NCI-H2171 treated with DMSO at 0.1 percent for 48 hours (cell line): ENCODE measurements at regions not wholly inside any gene's neighbourhood (a gene's known extent, or its start where the extent isn't known, plus 50 kb on each side); places are given as distances from the start of the nearest gene placed in this dataset.

Experiments used
- DNase-seq: peaks from one replicate; lab custom pipeline; 2025; lab: John Stamatoyannopoulos, UW

DNA sequence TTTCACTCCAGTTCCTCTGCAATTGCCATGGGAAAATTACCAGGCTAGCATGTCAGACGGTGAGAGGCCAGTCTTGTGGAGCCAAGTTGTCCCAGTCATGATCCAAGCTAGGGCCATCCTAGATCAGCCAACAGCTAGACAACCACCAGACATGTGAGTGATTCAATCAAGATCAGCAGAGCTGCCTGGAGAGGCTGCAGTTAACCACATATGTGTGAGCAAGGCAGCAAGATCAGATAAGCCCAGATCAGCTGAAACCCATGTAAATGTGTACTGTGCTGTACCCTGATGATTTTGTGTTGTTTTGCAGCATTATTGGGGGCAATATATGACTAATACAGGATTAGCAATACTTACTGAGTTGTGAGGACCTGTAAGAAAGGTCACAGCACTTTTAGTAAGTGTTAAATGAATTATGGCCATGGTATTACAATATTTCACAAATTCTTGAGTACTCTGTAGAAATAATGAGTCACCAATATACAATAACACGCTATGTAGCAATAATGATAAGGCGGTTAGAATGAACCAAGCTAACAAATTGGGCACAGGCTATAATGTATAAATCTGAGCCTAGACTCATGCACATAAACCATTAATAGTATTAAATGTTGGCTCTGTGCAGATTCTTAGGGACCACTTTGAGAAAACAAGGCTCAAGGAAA lies 91.4 kb downstream of the SUDS3 start:
- DNase-seq, result no peak

DNA sequence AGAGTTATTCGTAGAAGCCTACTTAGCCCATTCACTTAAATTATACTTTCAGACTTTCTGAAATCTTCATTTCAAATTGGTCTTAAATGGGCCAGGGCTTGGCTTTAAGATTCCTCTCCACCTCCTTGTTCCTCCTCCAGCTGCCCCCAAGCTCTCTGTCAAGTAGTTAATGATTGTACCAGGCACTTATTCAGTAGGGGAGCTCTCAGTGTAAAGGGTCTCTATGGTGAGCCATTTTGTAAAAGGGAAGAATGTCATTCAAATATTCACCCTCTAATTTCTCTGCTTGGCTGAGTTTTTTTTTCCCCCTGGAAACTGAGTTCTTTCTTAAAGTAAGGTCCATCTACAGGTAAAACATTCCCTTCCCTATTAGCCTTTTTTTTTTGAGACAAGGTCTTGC lies 96.6 kb downstream of the SUDS3 start:
- no peak for DNase-seq

DNA sequence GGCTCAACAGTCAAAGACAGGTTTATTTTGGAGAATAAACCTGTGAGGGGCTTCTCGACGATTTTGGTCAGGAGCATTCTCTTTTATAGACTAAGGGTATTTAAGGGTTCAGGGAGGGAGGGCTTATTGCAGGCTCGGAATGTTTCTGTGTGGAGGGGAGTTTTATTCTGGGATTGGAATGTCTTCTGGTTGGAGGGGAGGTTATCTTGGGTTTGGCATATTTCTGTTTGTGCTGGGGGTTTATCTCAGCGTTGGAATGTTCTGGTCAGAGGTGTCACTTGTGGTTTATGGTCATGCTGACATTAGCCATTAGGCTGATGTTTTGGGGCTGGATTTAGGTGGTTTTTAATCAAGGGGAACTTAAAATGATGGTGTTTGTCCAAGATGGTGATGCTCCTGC lies 103.9 kb downstream of the SUDS3 start:
- DNase-seq, result no peak

DNA sequence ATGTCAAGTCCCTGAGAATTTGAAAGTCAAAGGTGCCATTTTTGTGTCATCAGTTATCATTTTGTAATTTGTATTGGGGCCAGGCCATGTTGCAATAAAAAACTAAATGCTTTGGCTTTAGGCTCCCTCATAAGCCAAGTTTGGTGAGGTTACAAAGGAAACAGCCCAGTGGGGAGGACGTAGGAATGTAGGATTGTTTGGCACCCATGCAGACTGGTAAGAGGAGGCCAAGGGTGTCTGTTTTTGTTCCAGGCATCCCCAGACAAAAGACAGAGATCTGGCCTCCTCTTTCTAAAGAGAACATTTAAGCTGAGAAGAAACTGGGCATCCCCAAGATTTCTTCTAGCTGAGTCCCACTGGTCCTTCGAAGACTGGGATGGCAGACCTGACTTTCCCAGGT lies 111.7 kb downstream of the SUDS3 start:
- no peak for DNase-seq

DNA sequence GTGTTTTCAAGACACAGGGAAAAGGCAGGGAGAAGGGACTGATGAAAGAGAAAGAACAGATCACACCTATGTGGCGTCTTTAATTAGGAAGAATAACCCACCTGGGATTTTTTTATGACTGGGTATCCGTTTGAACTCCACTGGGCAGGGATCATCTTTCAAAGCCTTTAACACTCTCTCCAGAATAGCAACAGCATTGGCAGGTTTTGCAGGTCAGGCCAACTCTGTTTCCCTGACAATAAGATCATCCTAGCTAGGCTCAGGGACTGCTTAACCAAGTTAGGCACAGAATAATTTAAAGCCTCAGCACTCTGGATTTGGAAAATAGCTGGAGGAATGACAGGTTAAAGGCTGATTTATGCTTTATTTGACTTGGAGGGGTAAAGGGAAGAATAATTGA lies 117.6 kb downstream of the SUDS3 start:
- DNase-seq, result no peak

DNA sequence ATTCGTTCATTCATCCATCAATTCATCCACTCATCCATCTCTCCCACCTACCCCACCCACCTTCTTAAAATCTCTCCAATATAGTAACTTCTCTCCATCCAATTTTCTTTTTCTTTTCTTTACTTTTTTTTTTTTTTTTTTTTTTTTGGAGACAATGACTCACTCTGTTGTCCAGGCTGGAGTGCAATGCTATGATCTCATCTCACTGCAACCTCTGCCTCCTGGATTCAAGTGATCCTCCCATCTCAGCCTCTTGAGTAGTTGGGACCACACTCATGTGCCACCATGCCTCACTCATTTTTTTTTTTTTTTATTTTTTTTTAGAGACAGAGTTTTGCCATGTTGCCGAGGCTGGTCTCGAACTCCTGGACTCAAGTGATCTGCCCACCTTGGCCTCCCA lies 118.4 kb downstream of the SUDS3 start:
- DNase-seq, result no peak

DNA sequence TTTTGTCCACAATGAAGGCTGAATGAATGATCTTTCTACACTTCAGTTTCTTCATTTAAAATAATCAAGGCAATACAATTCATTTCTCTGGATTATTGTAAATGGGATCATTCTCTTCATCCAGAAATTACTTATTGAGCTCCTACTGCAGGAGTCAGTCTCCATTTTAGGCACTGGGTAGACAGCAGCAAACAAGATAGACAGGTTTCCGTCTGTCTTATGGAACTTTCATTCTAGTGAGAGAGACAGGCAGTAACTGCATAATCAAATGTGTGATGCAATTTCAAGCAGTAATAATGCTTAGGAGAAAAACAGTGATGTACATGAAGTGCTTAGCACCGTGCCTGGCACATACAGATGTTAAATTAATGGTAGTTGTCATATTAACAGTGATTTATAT lies 118.9 kb downstream of the SUDS3 start:
- DNase-seq, result no peak

DNA sequence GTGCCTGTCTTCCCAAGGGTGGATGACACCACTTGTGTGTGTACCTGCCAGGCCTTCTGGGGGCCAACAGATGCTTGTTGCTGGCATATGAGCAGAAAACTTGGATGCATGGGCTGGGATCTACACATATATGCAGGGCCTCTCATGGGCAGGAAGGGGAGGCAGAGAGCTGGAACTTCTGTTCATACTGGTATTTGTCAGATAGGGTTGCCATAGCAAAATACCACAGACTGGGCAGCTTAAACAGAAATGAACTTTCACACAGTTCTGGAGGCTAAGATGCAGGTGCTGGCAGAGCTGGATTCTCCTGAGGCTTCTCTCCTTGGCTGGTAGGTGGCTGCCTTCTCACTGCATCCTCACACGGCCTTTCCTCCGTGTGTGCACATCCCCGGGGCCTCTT lies 121.8 kb downstream of the SUDS3 start:
- DNase-seq, result no peak

DNA sequence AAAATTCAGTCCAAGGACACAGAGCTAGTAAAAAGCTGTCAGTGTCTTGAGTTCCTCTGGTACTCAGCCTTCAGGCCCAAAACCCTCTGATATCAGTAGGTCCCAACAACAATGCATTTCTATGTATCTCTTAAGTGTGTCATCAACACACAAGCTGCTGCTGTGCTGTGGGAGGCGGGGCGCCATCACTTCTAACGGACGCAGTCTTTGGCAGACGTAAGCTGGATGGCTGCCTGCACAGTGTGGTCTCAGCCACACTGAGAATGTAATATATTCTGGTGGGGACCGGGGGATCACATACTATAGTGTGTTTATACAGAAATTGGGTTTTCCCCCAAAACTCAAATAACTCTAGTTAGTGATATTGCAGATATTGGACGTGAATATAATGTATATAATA lies 123.9 kb downstream of the SUDS3 start:
- DNase-seq, result no peak

DNA sequence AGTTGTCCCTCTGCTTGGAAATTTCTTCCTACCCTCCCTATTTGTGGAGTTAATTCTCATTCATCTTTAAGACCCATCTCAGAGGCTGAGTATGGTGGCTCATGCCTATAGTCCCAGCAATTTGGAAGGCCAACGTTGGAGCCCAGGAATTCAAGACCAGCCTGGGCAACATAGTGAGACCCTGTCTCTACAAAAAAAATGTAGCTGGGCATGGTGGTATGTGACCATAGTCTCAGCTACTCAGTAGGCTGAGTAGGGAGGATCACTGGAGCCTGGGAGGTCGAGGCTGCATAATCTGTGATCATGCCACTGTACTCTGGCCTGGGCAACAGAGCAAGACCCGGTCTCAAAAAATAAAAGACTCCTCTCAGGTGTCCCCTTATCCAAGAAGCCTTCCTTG lies 125.1 kb downstream of the SUDS3 start:
- no peak for DNase-seq

DNA sequence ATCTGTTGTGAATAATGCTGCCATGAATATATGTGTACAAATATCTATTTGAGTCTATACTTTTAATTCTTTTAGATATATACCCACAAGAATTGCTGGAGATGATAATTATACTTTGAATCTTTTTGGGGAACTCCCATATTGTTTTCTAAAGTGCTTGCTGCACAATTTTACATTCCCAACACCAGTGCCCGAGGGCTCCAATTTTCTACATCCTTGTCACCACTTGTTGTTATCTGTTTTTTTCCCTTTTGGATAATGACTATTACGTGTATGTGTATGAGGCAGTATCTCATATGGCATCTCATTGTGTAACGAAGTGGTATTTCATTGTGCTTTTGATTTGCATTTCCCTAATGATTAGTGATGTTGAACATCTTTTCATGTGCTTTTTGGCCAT lies 127.1 kb downstream of the SUDS3 start:
- DNase-seq, result no peak

DNA sequence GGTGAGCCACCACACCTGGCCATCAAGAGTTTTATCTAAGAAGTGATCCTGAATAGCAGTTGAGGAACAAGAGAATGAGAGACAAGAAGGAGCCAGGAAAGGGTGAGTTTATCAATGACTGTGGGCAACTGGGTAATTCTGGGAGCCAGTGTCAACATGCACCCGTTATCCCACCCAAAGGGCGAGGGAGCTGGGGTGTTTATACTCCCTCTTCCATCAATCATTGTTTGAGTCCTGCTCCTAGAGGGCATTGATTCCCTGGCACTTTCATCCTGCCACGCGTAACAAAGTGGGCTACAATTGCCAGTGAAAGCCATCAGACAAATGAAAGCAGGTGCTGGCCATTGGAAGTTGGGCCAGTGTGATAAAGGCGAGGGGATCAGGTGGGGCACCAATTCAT lies 136.3 kb downstream of the SUDS3 start:
- DNase-seq, result no peak

DNA sequence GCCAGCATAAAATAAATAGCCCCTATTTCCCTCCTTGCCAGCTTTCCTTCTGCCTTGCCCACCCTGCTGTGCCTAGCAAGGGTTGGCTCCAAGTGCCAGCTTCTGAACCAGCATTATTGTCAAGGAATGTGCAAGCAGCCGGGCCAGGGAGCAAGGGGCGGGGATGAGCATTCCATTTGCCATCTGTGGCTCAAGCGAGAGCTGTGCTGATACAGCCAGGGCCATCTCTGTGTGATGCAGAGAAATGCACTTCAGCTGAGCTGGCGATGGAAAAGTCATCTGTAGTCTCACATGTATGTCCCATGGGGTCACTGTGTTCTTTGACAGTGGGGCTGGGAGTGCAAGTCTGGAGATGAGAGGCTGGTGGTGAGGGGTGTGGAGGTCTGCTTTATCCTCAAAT lies 137.3 kb downstream of the SUDS3 start:
- DNase-seq, result no peak

DNA sequence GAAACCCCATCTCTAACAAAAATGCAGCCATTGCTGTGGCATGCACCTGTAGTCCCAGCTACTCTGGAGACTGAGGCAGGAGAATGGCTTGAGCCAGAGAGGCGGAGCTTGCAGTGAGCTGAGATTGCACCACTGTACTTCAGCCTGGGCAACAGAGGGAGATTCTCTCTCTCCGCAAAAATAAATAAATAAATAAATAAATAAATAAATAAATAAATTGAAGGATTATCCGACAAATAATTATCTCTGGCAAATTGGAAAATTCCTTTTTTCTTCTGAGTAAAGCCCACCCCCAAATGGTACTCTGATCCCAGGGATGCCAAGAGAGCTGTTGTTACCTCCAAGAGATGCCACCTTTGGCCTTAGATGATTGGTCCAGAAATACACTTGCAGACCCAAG lies 137.9 kb downstream of the SUDS3 start:
- no peak for DNase-seq

DNA sequence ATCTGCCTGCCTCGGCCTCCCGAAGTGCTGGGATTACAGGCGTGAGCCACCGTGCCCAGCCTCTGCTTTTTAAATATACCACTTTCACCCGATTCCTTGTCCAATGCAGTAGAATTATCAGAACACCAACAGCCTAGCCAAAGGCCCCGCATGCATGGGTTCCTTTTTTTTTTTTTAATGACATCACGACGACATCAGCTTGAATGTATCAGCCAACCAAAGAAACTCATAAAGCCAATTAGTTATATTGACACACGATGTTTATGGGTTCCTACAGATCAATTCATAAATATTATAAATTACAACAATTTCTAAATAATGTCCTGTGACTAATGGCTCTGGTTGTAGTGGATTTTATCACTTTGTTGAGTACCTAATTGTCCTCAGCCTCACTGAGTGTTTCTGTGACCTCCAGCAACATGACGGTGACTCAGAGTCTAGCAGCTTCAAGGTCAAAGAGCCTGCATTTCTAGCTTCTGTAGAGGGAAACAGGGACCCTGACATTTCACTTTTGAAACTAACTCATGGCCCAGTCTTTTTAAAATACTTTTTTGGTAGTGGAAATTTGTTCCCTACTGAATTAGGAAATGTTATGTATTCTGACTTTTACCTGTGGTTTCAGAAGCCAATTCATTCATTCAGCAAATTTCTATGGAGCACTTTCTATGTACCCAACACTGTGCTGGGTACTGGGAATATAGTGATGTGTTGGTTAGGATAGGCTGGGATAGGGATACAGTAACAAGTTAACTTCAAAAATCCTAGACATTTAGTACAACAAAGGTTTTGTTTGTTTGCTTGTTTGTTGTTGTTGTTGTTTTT lies 144.1 kb downstream of the SUDS3 start:
- DNase-seq, result no peak

DNA sequence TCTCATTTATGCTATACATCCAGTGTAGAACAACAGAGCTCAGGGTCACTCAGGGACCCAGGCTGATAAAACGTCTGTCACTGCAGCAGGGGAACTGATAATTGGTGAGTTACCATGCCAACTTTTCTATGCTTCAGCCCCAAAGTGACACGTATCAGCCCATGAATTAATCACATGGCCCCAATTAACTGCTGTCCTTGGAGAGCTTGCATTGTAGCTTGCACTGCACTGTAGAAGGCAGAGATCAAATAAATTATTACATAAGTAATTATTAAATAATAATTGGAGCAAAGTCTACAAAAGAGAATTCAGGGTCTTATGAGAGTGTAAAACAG lies 144.6 kb downstream of the SUDS3 start:
- no peak for DNase-seq

DNA sequence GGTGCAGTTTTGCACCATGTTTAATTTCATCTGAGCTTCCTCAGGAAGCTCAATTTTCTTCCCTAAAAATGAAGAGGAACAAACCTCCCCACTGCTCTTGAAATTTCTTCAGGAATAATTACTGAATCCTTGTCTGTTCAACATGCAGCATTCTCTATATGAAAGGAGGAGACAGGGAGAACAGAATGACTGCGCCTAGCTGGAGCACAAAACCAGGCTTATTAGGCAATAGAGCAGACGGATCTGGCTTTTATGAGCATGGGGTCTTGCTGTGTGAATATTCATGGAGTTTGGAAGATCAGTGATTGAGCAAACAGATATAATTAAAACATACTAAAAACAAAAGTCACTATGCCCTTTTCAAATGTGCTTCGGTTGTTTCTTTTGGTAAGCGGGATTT lies 148.1 kb downstream of the SUDS3 start:
- no peak for DNase-seq

DNA sequence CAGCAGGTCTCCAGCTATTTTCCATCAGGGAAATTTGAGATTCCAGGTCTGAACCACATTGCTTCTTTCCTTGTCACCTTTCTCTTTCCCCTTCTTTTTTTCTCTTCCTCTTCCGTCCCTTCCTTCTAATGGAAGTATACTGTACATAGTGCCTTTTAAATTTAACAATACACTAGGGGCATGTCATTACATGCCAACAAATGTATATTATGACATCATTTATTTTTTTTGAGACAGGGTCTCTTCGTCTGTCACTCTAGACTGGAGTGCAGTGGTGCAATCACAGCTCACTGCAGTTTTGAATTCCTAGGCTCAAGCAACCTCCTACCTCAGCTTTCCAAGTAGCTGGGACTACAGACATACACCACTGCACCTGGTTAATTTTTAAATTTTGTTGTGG lies 148.9 kb downstream of the SUDS3 start:
- DNase-seq, result no peak

DNA sequence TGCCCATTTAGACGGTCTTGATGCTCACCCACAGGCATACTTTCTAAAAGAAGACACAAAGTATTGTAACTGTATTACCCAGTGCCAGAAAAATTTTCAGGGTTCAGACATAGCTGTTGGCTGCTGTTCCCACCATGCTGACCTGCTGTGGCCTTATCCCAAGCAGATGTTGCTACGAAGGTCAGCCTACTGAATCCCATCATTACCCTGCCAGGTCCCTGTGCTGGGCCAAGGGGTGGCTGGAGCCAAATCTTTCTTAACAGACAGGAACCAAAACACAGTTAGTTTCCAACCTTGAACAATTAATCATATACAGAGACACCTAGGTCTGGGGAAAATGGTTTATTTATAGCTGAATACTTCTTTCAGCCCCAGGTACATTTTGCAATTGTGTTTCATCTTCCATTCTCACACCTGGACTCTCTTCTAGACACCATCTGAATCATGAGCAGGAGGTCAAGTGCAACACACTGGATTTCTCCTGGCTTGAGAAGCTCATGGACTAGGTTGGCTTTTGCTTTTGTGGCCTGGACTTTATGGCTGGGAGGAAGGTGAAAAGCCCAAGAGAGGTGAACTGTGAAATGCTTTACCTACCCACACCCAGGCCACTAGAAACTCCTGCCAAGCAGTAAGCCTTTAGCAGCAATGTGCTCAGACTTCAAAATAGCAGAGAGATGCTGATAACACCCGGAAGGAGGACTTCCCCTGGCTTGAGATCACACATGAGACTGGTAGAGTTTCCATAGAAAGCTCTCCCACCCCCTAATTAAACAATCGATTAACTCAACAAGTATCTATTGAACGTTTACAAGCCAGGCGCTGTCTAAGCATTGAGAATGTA lies 150.1 kb downstream of the SUDS3 start:
- no peak for DNase-seq

DNA sequence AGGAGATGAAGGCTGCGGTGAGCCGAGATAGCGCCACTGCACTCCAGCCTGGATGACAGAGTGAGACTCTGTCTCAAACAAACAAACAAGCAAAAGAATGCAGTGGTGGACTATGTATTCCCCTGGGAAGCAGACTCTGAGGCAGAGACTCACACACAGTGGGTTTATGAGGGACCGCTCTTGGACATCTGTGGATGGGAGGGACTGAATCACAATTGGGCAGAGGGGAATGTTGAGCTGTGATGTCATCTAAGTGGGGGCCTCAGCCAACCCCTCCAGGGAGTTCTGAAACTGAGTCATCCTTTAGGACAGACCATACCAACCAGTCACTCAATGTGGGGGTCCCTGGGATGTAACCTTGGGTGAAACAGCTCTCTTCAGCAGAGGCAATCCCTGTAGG lies 151.0 kb downstream of the SUDS3 start:
- DNase-seq, result no peak

DNA sequence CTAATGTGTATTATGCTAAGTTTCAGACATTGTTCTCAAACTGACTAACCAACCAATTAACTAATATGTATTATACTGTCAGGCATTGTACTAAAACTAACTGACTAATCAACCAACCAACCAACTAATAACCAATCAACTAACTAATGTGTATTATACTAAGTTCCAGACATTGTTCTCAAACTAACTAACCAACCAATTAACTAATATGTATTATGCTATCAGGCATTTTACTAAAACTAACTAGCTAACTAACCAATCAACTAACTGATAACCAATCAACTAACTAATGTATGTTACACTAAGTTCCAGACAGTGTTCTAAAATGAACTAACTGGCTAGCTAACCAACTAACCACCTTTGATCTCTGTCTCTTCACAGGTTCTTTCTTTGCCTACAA lies 152.3 kb downstream of the SUDS3 start:
- no peak for DNase-seq

DNA sequence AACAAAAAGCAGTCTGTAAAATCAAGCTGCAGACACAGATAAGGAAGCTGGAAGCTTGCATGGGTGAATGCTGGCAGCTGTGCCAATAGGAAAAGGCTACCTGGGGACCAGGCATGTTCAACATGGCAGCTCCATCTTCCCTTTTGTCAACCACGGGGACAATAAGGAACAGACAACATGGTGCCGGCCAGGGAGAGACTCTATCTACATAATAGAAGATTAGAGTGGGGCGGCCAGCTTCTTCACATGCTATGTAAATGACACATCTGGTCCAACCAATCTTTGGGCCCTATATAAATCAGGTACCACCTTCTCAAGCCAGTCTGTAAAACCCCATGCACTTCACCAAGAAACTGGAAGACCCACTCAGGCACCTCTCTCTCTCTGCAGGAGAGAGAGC lies 157.6 kb downstream of the SUDS3 start:
- no peak for DNase-seq

DNA sequence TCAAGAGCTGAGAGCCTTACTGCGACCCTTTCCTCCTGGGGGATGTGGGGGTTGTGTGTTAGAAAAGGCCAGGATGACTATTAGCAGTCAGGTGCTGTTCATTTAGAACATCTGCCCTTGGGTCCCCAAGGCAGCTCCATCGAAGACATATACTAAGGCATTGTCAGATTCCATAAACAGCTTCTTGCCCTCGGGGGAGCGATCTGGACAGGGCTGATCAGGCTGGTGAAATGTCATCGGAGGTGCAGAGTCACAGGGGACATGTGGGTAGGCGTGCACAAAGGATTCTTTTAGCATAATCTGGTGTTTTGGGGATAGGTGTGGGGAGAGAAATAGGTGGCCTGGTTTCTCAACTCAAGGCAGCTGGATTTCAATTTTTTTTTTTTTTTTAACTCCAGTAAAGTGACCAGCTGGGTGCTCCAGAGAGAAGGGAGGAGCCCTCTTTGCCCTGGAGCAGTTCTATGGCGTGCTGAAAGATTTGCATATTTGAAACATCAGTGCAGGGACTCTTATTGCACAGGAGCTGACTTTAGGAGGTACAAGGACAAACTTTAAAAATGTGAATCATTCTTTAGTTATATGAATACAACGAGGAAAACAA lies 160.1 kb downstream of the SUDS3 start:
- no peak for DNase-seq
